GM18519 (cell line): ENCODE measurements at regions not wholly inside any gene's neighbourhood (a gene's known extent, or its start where the extent isn't known, plus 50 kb on each side); places are given as distances from the start of the nearest gene placed in this dataset.

Source experiments
- ATAC-seq: cut with Tn5 transposase; IDR thresholded peaks from one replicate; pipeline ENCODE4 v1.9.1; 2021; ENCODE audit warnings: mild to moderate bottlenecking, moderate library complexity; ENCODE audit not compliant: unreplicated experiment, low FRiP score

DNA sequence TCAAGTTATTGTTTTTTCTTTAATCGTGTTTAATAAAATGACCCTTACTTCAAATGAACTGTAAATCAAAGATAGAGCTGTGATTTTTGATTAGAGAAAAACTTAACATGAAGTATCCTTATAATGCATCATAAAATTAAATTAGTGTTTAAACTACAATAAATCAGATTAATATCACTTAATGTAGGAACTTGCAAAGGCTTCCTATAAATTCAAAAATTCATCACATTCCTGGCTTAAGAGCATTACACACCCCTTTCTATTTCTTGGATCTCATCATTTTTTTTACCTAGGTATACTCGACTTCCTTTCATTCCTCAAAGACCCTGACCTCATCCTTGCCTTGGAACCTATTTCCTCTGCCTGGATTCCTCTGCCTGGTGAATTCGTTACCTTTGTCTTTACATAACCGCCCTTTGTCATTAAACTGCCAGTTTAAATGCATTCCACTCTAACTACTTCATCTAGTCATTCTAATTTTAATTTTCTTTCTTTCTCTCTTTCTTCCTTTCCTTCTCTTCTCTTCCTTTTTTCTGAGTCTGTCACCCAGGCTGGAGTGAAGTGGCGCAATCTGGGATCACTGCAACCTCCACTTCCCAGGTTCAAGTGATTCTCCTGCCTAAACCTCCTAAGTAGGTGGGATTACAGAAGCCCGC, 1244.5 kb downstream of the OTOL1 start:
- ATAC-seq = no peak

DNA sequence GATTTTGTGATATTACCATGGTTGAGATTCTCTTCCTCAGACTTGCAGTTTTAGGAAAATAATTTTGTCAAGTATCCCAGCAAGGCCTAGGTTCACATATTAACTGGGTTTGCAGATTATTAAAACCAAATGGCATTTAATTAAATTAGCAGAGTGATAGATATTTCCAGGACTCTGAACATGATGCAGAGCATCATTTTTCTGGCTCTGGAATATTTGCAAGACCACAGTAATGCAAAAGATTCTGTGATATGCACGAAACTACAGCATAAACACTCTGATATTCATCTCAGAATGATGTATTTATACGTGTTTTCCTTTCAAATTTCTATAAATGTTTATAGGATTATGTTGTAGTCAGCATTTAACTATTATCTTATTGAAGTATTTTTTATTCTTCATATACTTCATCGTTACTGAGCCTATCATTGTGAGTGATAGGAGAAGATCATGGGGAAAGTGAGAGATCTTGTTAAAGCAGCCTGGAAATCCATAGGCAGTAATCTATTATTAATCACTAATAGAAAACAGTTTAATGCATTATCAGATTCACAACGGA, 1245.6 kb downstream of the OTOL1 start:
- ATAC-seq = no peak

DNA sequence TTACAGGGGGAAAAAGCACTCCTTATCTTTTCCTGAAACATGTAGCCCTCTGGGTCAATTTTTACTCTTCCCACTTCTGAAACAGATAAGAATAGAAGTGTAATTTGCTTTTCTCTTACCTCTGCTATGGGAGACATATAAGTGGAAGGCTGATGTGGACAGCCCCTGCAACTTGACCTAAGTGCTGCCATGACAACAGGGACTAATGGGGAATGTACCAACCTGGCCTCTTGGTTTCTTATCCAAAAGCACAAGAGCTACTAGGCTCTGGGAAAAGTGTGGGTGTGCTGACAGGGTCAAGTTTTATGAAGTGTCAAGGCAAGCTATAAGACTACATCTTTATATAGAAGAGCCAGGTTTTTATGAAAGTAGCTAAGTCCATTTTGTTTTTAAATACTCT, 1246.5 kb downstream of the OTOL1 start:
- ATAC-seq = no peak

DNA sequence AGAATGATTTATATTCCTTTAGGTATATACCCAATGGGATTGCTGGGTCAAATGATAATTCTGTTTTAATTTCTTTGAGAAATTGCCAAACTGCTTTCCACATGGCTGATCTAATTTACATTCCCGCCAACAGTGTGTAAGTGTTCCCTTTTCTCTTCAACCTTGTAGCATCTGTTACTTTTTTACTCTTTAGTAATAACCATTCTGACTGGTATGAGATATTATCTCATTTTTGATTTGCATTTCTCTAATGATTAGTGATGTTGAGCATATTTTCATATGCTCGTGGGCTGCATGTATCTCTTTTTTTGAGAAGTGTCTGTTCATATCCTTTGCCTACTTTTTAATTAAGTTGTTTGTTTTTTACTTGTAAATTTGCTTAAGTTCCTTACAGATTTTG, 1264.2 kb downstream of the OTOL1 start:
- ATAC-seq = no peak

DNA sequence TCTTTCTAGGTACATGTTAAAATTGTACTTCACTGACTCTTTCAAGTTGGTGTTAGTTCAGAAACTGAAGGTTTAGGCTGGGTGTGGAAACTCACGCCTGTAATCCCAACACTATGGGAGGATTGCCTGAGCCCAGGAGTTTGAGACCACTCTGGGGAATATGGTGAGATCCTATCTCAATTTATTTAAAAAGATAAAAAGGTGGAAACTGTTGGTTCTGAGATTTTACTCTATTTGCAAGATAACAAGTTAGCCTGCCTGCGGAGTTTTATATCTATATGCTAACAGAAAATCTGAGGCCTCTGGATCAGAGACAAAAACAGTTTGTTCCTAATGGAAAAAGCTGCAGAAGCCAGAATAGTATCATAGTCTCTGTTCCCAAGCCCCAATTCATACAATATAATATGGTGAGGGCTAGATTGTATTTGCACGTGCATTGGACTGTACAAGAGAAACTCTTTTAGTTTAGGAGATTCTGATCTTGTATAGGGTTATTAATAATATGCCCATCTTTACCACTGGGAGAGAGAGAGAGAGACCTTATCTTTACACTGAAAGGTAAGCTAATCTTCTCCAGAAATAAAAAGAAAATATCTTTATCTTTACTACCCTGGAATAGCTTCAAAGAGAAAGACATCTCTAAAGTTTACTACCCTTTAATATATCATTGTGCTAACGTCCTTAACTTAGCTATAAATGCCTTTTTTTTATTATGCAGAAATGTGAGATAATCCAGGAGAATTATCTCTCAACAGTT, 1267.6 kb downstream of the OTOL1 start:
- no peak for ATAC-seq

DNA sequence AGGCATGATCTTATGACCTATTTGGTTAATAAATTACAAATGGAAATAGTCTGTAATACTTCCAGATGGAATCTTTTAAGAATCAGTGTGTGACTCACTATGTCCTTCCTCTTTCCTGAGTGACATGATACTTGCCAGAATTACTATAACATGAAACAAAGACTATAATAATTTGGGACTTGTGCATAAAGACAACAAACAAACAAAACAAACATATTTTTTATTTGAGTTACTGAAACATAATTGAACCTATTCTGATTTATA, 1268.1 kb downstream of the OTOL1 start:
- ATAC-seq = no peak

DNA sequence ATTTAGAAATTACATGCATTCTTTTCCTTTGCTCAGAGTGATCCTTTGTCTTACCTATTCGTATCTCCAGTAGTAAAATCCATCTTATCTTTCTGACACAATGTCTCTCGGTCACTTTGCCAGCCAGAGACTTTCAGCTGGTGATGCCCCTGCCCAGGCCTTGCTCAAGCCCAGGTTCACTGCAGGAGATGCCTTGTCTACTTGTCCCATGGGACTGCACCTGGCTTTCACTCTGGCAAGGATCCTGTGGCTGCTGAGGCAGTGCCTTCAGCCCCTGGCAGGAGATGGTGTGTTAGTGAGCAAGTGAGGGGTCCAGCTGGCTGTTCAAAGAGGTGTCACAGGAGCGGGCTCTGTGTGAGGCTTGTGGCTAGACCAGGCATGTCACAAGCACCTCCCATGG, 1268.9 kb downstream of the OTOL1 start:
- ATAC-seq = no peak

DNA sequence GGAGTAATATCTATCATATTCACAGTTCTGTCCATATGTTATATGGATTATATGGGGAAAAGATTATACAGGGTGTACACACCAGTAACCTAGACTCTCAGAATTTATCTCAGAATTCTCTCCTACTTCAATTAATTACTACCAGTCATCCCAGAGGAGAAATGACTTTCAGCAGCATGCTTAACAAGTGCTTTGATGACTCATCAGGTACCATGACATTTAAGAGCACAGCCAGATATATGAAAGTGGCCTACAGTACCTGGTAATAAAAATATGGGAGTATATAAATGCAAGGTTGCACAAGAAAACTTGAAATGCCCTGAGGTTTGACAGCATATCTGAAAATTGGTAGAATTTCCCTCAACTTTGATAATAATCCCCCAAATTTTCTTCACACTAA, 1273.0 kb downstream of the OTOL1 start:
- ATAC-seq = no peak

DNA sequence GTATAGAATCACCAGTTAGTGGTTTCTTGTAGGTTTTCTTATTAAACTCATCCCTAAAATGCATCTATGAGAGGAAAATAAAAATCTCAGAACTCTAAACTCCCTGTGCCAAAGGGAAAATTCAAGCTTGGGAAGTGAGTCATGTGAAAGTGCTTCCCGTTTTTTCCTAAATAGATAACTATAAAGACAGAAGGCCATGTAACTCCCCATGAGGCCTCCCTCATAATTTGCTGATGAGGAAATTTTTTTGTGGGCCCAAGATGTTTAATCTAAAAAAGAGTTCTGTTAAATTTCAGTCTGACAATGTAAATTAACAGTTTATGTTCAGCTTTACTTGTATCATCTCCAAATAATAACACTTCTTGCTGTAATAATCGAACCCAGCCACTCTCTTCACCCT, 1273.9 kb downstream of the OTOL1 start:
- no peak for ATAC-seq

DNA sequence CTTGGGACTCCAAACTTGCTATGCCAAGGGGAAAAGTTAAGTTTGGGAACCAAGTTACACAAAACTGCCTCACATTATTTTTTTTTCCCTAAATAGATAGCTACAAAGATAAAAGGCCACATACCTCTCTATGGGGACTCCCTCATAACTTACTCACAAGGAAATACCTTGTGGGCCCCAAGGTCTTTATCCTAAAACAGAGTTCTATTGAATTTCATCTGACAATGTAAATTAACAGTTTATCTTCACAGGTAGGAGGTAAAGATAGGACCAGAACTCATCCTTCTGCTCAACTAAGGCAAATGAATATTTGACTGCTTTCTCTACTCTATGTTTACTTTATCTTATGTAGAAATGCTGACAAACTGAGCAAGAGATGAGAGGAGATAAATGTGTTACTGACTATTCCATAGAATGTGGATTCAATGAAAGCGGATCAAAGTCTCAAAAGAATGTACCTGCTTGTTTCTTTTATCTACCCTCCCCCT, 1278.0 kb downstream of the OTOL1 start:
- no peak for ATAC-seq

DNA sequence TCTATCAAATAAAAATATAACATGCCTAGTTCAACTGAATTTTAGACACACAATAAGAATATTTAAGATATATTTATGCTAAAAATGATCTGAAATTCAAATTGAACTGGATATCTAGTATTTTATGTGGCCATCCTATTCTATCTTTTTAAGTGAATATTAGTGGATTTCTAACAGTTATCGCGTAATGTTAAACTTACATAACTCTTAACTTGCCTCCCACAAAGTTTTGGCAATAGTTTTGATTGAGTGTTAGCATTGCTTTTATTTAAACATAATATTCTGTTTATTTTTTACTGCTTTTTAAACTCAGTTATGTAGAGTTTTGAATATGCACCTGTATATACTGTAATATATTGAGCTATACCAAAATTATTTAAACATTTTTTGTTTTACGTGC, 1279.5 kb downstream of the OTOL1 start:
- no peak for ATAC-seq

DNA sequence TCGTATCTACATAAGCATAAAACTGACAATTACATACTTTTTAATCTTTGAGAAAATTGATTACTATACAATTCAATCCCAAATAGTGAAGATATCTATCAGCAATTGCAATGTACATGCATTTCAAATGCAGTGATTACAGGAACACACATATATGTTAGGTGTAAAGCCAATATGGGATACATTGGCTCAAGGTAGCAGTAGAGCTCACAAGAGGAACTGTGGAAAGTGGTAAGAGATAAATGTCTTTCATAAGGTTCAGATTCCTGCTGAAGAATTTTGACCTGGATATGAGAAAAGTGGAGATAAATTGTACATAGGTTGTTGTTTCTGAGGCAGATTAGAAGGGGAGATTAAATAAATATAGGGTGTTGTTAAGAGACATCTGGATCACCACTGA, 1280.5 kb downstream of the OTOL1 start:
- ATAC-seq = no peak

DNA sequence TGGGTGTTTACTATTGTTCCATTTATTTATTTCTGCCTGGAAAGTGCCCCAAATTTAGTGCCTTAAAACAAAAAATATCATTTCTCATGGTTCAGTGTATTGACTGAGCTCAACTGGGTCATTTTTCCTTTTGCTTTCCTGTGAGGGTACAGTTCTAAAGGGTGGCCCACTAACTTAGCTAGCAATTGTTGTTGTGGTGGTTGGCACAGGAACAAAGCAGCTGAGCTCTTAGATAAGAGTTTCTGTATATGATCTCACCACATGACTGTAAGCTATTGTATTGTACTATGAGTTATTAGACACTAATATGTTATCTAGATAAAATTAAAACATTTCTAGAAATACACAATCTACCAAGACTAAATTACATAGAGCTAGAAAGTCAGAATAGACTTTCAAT, 1283.7 kb downstream of the OTOL1 start:
- ATAC-seq = no peak

DNA sequence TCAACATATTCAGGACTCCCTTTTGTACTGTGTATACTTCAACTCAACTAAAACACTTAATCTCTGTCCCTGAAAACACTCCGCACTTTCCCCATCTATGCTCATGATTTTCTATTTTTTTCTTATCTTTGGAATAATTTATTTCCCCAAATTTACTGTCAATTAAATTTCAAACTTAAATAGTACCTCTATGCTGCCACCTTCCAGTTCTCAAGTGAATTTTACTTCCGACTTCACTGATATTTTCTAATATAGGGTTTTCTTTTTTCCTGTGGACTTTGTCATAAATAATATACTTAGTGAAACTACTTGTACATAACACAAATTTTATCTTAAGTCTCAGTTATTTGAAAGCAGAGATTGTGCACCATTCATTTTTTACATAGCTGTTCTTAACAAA, 1303.3 kb downstream of the OTOL1 start:
- no peak for ATAC-seq

DNA sequence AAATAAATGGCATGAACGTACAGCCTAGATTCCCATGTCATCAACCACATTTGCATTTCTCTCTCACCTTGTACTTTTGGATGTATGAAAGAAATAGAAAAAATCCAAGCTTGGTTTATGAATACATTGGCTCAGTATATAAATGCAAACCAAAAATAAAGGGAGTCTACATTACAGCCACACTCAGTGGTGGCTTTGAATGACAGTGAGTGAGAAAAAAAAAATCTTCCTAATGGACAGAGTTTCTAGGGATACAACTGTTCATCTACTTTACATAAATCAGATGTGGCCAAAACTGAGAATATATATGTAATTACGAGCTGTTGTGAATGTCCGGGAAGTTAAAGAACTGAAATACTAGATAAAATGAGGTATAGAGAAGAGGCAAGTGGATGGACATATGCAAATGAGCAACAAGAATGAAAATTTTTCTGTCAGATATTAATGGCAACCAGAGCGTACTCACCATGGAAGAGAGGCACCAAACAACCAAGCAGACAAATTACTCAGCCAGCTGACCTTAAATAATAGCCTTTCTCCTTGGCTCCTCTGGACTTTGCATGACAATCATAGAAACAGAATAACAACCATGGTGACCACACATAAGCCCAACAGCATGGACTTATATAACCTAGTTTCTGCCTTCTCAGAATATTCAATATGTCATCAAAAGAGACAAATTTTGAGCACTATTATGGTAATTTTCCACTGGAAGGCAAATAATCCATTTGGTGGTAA, 1305.8 kb downstream of the OTOL1 start:
- ATAC-seq = no peak

DNA sequence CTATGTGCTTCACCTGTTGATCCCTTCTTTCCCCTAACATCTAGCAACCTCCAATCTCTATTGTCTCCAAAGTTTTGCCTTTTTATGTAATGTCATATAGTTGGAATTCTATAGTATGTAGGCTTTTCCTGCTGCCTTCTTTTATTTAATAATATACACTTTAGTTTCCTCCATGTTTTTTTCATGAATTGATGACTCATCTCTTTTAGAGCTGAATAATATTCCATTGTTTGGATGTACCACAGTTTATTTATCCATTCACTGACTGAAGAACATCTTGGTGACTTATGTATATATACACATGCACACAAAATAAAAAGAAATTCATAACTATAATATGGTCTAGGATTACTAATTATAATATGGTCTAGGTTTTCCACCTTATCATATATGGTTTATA, 1314.2 kb downstream of the OTOL1 start:
- no peak for ATAC-seq

DNA sequence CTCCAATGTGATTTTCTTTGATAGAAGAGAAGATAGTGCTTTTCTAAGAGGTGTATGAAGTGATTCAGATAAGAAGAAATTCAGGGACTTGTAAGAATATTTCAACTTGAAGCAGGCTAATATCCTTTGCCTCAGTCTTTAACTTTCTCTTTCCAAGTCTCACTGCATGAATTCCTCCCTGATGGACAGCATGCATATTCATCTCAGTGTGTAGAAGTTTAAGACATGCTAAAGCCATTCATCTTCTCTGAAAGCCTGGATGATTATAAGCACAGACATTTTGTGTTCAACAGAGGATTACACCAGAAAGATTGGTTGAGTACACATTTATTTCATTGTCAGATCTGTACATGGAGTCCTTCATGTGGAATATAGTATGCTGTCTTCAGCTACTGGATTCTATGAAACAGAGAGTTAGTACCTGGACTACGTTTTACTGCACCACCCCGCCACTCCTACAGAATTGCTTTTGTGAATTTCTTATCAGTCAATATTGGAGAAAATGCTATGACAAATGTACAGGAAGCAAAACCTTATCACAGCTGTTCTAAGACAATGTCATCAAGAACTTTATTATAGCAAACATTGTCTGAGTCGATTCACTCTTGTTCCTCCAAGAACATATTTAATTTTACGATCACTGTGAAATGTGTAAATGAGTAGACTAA, 1346.1 kb downstream of the OTOL1 start:
- no peak for ATAC-seq

DNA sequence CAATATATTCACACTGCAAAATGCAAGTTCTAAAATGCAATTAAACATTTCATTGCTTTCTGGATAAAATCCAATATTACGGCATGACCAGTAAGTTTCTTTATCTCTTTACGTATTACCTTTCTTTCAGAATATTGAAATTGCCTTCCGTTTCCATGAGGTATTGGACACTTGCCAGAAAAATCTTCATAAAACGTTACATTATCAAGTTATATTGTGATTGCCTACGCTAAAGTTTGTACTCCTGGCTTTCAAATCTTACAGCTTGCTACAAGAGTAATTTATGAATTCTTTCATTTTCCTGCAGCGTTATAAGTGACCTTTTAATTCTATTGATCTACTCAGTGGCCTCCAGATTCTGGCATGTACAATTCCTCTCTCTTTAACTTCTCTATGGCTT, 1349.3 kb downstream of the OTOL1 start:
- ATAC-seq = no peak

DNA sequence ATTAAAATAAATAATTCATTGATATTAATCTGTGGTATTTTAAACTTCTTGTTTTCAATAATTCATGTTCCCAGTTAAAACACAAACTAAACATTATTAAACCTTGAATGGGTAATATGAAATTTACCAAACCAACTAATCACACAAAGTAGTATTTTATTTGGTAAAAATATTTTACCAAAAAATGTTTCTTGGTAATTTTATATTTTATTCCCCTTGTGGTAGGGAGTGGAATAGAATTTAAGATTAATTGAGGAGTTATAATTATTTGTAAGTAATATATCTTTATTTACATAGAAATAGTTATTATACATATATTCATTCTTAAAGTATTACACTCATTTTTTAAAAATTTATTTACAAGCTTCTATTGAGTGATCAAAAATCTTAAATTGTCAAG, 1350.9 kb downstream of the OTOL1 start:
- no peak for ATAC-seq

DNA sequence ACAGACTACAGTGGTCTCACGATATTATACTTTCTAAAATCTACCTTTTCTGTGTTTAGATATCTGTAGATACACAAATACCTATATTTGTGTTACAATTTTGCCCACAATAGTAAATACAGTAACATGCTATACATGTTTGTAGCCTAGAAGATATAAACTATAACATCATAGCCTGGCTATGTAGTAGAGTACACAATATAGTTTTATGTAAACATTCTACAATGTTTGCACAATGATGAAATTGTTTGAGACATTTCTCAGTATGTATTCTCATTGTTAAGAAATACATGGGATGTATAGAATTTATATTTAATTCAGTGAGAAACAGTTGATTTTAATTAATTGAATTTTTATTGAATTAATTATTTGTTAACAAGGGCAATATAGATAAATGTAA, 1367.0 kb downstream of the OTOL1 start:
- no peak for ATAC-seq

DNA sequence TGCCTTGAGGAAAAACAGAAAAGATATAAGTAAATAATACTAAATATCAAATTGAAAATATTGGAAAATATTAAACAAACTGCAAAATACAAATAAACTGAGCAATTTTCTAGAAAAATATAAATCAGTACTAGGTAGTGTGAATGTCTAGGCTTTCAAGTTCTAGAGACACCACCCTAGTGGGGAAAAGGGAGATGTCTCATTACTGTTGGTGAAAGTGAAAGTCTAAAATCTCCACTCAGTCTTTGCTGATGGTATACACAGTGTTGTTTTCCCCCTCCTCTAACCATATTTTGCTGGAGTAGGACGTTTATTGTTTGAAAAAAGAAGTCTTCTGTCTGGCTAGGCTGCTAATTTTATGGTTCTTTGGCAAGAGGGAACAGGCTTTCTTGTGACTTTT, 1368.9 kb downstream of the OTOL1 start:
- no peak for ATAC-seq
